NCI-H748 treated with DMSO at 0.1 percent for 48 hours (cell line): ENCODE measurements at regions not wholly inside any gene's neighbourhood (a gene's known extent, or its start where the extent isn't known, plus 50 kb on each side); places are given as distances from the start of the nearest gene placed in this dataset.

ENCODE experiments used
- DNase-seq: peaks from one replicate; lab custom pipeline; 2025; lab: John Stamatoyannopoulos, UW

DNA sequence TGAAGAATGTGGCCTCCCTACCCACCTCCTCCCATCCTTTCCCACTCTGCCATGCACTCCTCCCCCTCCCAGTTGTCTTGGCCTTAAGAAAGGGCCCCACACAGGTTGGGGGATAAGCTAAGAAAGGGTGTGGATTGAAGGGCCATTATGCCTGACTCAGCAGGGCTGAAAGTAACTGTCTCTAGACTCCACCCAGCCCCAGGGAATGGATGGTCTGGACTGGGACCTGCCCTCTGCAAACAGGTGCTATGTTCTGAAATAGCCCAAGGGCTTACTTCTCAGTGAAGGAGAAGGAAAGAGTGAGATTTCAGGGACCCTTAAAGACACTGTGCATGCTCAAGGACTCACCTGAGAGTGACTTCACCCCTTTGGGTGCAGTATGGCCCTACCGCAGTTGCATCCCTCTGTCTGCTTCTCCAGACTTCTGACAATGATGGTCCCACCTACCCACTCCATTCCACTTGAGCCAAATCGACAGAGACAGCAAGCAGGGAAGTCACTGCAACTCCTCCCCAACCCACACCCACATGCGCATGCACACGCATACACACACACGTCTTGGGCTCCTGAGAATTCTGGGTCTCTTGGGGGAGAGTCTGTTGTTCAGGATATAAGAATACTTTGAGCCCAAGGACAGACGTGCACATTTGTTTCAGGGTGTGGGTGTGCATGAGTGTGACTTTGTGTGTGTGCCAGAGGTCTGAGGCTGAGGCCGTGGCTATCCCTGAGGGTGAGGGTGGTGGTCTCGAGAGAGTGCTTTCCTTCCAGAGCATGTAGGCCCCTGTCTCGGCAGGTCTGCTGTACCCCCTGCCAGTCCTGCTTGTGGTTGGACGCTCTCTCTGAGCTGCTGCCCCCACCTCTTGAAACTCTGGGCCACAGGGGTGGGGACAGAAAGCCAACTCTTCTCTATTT is 231.9 kb downstream of the PTPRU start:
- DNase-seq = no peak

DNA sequence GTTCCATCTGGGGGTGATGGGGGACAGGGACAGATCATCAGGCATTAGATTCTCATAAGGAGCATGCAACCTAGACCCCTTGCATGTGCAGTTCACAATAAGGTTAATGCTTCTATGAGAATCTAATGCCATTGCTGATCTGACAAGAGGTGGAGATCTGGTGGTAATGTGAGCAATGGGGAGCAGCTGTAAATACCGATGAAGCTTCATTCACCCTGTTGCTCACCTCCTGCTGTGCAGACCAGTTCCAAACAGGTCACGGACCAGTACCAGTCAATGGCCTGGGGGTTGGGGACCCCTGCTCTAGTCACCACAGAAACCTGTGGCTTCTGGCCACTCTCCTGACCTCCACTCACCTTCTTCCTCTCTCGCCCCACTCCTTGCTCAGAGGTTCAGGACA is 229.9 kb downstream of the PTPRU start:
- no peak for DNase-seq

DNA sequence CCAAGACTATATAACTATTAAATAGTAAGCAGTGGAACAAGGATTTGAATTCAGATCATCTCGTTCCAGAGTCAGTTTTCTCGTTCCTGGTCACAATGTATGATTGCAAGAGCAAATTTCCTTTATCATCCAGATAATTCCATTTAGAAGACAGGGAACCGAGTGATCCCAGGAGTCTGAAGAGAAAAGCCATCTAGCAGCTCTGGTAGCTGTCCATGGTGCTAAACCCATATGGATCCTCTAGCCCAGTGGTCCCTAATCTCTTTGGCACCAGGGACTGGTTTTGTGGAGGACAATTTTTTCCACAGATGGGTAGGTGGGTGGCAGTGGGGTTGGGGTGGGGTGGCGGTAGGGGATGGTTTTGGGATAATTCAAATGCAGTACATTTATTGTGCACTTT is 229.4 kb downstream of the PTPRU start:
- no peak for DNase-seq

DNA sequence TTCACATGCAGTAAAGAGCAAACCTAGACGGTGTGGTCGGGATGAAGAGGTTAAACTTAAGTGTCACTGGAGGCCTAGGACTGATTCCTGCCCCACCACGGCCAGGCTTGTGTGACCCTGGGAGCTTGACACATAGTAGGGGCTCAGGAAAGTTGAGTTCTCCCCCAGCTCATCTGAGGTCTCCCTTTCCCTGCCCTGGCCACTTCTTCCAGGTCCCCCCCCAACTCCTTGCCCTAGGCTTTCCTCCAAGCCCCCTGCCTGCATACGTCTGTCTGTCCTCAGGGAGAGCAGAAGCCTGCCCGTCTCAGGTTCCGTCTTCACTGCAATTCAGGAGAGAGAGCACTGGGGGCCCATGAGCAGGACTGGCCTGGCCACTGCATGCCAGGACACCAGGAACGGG is 225.8 kb downstream of the PTPRU start:
- no peak for DNase-seq

DNA sequence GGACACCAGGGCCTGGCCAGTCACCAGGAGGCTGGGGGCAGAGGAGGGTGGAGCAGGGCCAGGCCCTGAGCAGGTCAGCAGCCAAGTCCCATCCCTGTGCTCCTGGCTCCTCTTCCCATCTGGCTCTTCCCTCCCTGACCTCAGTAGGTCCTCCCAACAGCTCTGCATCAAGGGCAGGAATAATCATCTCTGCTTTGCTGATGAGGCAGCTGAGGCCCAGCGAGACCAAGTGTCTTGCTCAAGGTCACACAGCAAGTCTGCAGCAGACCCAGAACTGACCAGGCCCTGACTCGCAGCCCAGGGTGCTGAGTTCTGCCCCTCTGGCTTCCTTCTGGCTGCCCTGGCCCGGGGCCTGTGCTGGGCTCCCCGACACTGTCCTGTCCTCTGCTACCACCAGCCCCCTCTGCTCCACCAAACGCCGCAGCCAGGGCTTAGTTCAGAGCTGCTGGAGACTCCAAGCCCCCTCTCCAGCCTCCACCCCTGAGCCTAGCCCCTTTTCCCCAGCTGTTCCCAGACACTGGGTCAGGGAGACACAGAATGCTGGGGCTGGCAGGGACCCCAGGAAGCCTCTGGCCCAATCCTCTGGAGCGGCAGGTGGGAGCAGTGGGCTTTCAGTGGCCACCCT is 224.9 kb downstream of the PTPRU start:
- DNase-seq = no peak

DNA sequence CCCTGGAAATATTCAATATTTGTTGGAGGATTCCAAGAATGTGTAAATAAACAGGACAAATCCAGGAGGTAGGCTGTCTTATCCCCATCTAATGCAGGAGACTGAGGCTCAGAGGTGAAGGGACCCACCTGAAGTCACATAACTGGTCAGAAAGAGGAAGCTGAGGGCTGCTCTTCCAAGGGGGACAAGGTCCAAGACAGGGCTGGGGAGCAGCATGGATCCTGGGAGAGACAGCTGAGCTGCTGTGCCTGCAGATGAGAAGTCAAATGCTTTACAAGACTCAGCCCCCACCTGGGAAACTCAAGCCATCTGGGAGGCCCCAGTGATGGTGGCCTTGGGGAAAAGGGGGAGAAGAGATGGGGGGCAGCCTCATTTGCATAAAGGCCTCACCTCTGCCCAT is 224.4 kb downstream of the PTPRU start:
- DNase-seq = no peak

DNA sequence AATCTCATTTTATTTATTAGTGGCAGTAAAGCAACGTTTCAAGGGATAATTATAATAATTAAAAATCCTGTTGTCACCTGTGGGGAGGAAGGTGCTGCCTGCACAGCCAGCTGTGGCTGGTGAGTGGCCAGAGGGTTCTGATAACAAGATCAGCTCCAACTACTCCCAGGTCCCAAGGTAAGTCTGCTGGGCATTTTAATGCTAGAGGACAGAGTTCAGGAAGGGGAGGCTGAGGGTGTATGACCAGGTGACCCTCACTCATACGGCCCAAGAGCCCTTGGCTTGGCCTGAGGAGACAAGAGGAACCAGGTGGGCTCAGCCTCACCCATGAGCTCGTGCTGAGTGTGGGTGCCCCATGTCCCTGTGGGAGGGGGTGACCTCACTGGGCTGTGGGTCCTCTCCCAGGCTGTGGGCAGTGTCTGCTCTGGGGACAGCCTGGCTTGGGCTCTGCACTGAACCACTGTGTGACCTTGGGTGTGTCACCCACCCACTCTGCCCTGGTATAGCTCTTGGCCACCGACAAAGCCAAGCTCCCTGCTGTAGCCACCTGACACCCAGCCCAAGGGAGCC is 223.8 kb downstream of the PTPRU start:
- DNase-seq = no peak

DNA sequence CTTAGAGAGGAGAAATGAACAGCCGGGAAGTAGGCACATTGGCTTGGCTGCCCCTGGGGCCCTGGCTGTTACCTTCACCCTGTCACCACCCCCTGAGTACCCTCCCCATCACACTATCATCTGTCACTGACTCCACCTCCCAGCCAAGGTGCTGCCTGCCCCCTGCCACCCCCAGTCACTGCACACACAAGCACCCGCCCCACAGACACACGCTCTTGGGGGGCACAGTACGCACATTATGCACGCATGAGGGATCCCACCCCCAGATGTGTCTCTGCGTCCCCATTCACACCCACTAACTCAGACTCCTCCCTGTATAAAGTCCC is 223.3 kb downstream of the PTPRU start:
- no peak for DNase-seq

DNA sequence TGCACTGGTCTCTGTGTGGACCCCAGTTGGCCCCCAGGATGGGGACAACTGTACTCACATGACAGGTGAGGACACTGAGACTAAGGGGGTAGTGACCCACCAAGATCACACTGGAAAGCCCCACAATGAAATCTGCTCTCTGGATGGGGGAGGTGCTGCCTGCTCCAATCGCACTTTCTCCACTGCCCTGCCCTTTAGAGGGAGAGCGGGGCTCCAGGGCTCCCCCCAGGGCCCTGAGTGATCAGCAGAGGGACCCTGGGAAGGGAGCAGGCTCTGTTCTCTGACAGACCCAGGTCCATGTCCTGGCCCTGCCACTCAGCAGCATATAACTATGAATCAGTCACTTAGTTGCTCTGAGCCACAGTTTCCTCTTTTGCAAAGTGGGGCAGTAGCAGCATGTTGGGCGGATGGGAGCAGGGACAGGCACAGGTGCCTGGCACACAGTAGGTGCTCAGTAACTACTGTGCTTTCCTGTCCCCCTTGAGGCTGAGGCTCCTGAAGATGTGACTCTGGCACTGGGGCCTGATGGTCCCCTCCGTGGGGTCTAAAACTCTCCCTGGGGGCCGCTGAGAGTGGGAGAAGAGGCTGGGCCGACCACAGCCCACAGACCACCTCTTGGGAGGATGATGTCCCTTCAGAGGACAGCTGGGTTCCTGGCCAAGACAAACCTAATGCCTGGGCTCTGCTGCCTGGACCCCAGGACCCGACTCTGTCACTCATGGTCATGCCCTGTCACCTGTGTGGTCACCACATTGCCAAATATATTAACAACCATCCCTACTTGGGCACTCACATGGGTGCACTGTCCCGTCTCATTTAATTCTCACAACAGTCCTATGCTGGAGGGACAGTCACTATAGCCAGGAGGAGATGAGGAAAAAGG is 222.7 kb downstream of the PTPRU start:
- DNase-seq = no peak

DNA sequence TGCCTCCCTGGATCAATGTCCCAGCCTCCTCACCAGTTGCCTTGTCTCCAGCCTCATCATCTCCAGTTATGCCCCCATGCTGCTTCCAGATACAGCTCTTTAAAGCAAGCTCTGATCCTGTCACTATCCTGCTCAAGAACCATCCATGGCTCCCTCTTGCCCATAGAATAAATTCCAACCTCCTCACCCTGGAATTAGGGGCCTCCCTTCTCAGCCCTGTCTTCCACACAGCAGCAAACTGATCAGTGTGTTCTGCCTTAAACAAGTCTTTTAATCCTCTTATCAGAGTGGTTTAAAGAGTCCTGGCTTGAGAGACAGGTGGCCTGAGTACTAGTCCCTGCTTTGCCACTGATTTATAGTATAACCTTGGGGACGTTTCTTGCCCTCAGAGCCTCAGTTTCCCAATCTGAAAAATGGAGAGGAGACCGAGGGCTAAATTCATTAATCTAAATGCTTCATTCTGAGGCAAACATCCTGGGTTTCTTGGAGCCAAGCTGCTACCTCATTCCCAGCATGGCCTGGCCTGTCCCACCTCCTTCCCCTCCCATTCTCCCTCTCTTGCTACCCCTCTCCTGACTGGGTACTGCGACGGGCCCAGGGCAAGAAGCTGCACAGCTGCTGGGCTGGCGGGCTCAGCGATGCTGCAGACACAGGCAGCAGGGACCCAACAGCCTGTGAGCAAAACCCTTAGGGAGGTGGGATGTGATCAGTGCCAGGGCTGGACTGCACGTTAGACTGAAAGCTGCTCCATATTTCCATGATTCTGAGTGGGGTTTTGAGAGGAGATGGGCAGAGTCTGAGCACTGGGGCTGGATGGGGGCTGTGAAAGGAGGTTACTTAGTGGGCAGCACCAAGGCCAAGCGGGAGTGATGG is 221.4 kb downstream of the PTPRU start:
- no peak for DNase-seq

DNA sequence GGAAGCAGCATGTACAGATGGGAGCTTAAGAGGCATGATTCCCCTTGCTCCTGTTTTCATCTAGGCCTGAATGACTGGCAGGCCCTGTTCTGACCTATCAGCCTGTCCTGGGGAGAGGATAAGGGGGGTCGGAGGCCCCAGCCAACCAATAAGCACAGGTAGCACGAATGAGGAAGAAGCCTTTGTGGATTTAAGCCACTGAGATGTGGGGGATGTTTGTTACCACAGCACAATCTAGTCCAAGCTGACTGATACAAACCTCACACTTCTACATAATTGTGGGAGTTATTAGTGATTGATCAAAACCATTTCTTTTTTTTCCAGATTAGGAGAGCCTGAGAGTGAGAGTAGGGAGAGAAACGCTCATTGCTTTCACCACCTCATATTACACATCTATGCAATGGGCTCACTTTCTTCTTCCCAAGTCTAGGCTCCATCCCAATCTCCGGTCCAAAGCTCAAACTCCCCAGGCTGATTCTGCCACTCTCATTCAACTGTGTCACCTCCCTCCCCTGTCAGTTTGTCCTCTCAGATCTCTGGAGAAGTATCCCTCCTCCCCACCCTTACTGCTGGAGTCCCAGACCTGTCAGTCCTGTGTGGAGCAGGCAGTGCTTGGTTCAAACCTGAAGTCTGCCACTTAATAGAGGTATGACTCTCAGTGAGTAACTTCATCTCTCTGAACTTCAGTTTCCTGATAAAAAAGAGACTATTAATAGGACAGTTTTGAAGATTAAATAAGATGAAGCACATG is 220.5 kb downstream of the PTPRU start:
- DNase-seq = no peak

DNA sequence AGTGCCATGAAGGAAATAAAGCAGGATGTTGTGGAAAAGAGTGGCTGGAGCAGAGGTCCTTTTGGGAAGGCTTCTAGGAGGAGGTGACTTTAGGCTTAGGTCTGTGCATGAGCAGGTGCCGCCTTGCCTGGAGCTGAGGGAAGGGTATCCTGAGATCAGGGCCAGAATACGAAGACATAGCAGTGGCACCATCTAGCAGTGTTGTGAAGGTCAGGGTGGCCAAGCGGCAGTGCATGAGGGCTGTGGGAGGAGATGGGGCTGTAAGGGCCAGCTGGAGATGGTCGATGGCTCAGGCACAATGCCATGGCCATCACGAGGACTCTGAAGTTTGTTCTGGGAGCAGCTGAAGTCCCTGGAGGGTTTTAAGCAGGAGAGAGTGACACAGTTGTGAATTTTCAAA is 219.5 kb downstream of the PTPRU start:
- DNase-seq = no peak

DNA sequence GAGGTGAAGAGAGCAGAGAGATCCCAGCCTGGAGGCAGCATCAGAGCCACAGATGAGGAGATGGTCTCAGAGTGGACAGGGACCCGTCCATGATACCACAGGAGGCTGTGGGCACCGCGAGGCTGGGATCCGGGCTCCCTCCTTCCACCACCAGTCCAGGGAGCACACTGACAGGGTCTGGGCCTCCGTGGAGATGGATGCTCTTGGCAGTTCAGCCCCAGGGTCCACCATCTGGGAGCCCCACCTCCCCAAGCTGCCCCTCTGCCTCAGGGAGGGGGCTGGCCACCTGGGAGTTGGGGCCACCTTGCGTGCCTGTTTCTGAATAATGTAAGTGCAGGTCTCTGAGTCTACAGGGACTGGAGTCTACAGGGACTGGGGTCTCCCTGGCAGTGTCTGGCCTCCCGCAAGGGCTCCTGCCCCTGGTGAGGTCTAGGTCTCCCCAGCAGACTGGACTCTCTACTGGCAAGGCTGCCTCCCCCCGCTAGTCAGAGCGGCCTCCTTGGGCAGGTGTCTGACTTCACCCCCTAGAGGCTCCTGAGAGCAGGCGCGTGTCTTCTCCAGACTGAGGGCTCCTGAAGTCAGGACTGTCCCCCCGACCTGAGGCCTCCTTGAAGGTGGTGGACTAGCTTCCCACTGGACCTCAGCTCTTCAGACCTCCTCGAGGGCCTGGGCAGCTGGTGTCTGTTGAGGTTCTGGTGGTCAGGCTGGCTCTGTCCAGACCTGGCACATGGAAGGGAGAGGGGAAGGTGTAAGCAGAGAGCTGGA is 218.5 kb downstream of the PTPRU start:
- no peak for DNase-seq

DNA sequence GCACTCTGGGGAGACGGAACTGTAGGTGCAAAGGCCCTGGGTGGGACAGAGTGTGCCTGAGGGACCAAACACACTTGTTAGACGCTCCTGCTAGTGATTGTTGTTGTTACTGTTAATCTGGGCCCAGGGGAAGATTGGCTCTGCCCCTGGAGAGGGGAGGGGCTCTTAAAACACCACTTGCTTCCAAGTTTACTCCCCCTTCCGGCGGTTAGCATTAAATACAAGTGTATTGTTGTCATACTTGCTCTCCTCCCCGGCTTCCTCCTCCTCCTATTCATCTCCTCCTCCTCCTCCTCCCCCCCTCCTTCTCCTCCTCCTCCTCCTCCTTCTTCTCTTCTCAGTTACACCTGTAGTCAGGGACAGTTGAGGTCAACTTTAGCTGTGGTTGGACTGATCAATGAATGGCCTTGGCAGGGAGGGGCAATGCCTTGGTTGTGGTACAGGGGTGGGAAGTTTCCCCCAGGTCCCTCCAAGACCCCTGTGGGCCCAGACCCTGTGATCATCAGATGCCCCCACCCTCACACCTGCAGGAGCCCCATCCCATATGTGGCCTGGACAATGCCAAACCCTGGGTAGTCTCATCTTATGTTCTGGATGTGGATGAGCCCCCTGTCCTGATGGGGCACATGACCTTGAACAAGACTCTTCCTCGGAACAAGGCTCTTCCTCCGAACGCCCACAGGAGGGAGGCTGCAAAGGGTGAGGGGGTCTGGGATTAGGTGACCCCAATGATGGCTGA is 217.3 kb downstream of the PTPRU start:
- no peak for DNase-seq

DNA sequence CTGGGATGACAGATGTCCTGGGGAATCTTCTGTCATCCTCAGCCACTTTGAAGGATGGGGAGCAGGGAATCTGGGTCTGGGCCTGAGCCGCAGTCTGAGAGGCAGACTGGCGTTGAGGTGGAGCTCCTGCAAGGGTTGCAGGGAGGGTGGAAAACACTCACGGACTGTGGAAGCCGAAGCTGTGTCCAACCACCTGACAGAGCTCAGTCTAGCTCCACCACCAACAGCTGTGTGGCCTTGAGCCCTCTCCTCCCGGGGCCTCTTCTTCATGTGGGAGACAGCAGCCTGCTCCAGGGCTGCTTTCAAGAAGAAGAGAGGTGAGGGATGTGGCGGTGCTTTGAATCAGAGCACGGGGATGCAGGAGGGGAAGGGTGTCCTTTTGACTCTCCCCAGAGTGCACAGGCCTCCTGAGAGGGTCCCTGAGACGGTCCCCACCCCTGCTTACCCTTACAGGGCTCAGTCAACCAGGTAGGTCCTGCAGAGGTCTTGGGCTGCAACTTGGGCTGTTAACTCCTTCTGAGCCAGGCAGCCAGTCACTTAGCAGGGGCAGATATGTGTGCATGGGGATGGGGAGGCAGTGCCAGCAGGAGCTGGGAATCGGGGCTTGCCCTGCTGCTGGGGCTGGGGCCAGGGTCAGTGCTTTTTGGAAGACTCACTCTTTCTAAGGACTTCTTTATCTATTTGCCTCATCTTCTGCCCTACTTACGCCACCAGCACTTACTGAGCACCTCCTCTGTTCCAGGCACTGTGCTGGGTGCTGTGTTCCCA is 216.3 kb downstream of the PTPRU start:
- DNase-seq = no peak

DNA sequence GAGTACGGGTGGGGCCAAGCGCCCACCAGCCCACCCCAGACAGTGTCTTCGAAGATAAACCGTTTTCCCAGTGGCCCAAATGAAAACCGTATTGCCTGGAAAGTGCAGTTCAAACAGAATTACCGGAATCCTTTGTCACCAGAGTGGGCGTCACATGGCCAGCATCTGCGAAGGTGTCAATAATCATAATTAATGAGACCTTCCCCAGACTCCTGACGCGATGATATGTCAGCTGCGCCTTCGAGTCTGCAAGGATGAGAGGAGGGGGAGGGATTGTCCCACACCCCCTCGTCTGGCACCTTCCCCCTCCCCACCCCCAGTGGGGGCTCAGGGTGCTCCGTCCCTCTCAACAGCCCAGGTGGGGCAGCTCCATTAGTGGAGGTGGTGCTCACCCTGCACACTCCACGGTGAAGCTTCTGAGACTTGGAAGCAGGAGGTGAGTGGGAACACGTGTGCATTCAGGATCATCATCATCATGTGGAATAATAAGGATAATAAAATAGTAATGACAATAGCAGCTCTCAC is 215.1 kb downstream of the PTPRU start:
- no peak for DNase-seq

DNA sequence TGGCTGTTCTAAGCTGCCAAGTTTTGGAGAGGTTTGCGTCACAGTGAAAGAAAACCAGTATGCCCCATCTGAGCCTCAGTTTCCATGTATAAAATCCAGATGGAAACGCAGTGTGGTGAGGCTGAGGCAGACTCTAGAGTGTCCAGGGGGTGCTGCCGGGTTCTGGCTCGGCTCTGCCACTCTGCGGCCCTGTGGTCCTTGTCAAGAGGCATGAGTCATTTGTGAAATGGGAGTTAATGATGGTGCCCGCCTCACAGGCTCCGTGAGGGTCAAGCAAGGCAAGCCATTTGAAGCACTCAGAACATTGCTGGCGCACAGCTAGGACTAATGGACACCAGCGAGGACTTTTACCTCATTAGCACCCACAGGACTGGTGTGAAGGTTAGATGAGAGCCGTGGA is 214.3 kb downstream of the PTPRU start:
- DNase-seq = no peak
